ENCODE measurements at regions not wholly inside any gene's neighbourhood (a gene's known extent, or its start where the extent isn't known, plus 50 kb on each side); places are given as distances from the start of the nearest gene placed in this dataset.

DNA sequence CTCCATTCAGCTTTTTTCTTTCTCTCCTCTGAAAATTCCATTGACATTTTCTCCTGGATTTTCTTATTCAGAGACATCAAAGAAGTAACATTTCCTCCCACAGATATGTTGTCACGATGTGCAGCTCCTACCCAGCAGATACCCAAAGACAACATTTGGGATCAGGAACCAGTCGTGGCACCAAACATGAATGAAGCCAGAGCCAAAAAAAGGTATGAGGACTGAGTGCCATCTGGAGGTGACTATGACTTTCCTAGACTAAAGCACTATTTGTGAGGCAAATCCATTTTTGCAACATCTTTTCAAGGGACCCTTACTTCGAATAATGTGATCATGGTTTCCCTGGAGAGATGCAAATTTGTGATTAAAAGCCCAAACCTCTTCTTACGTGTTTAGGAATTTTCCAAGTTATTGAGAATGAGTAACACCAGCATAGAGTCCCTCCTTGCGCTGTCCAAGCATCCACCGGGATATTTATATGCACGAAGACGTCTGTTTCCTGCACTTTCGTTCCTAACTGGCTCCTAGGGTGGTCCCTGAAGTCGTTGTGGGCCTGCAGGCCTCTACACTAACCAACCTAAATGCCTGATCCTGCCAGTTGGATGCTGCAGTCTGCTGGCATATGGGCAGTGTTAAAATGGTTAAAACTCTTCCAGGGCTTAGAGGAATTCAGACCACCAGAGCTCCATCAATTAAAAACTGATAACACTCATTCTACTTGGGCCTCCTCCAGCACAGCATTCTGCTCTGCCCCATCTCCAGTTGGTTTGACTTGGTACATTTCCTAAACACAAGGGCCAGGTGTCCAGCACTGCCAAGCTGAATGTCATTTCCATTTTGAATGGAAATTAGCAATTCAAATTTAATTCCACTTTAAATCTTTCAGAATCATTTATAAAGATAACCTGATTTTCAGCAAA lies 256.6 kb downstream of the C6orf118 start:
- ATAC-seq (no peak), DNase-seq (ENCODE audit: low read depth, low spot score) (no peak)
- Histone ChIP-seq H3K79me2 (ENCODE audit: insufficient read depth, low read length) (no peaks in the 10 kb centered on the region), H4K20me1 (ENCODE audit: insufficient read depth) (no peaks in the 10 kb centered on the region), H3K9me2 (ENCODE audit: insufficient read depth) (no peaks in the 10 kb centered on the region), H3K36me3 (ENCODE audit: control insufficient read depth in 1 of 2, insufficient read depth in 2 of 2, low read length in 2 of 2) (no peaks in the 10 kb centered on the region), H3K4me2 (ENCODE audit: low read length) (no peak overlapping the region), H3K4me3 (replicated peaks in 1 of 2; ENCODE audit: low read depth in 1 of 2, low read length in 2 of 2) (no peak overlapping the region), H3K4me1 (ENCODE audit: control insufficient read depth in 1 of 2, insufficient read depth in 2 of 2, low read length in 2 of 2) (no peaks in the 10 kb centered on the region), H3K9ac (ENCODE audit: low read length) (no peak overlapping the region), H3K27ac (ENCODE audit: low read depth, low read length) (no peak overlapping the region), H3K27me3 (ENCODE audit: insufficient read depth, low read length) (no peaks in the 10 kb centered on the region), H3K9me3 (ENCODE audit: control insufficient read depth in 1 of 2, insufficient read depth in 1 of 2, low read depth in 1 of 2, low read length in 2 of 2) (peaks cover 0 to 17% of the 10 kb centered on the region in 2 experiments; a peak in 2 of 4 replicates), H2AFZ (ENCODE audit: low read depth, low read length, poor library complexity, severe bottlenecking) (no peak overlapping the region)
- RAD21 ChIA-PET (ENCODE audit: low non-redundant PET in 1 of 2, low total read pairs in 2 of 2, uncharacterized antibody in 2 of 2, unreplicated experiment in 2 of 2), result no interaction called here
- POLR2A ChIA-PET, result no interaction called here
- no peak for TF ChIP-seq POLR2A (IDR thresholded peaks at IDR 0.05; ENCODE audit: borderline replicate concordance, extremely low read depth, insufficient read depth, insufficient read length)
- TF ChIP-seq, protein P1, sequence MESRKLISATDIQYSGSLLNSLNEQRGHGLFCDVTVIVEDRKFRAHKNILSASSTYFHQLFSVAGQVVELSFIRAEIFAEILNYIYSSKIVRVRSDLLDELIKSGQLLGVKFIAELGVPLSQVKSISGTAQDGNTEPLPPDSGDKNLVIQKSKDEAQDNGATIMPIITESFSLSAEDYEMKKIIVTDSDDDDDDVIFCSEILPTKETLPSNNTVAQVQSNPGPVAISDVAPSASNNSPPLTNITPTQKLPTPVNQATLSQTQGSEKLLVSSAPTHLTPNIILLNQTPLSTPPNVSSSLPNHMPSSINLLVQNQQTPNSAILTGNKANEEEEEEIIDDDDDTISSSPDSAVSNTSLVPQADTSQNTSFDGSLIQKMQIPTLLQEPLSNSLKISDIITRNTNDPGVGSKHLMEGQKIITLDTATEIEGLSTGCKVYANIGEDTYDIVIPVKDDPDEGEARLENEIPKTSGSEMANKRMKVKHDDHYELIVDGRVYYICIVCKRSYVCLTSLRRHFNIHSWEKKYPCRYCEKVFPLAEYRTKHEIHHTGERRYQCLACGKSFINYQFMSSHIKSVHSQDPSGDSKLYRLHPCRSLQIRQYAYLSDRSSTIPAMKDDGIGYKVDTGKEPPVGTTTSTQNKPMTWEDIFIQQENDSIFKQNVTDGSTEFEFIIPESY (IDR thresholded peaks at IDR 0.05; ENCODE audit: extremely low read depth, insufficient replicate concordance, low read length), result no peak
- TF ChIP-seq, protein P2, sequence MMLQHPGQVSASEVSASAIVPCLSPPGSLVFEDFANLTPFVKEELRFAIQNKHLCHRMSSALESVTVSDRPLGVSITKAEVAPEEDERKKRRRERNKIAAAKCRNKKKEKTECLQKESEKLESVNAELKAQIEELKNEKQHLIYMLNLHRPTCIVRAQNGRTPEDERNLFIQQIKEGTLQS (IDR thresholded peaks at IDR 0.05), result no peak
- no peak for TF ChIP-seq ZNF274 (IDR thresholded peaks at IDR 0.05; ENCODE audit: low read depth, low read length)
- TF ChIP-seq, protein P3, sequence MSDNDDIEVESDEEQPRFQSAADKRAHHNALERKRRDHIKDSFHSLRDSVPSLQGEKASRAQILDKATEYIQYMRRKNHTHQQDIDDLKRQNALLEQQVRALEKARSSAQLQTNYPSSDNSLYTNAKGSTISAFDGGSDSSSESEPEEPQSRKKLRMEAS (IDR thresholded peaks at IDR 0.05), result no peak
- TF ChIP-seq EZH2phosphoT487 (IDR thresholded peaks at IDR 0.05; ENCODE audit: borderline replicate concordance), result no peak
- TF ChIP-seq YY1 (IDR thresholded peaks at IDR 0.05; ENCODE audit: extremely low read depth, insufficient replicate concordance, low read depth, low read length), result no peak
- TF ChIP-seq EZH2 (IDR thresholded peaks at IDR 0.05), result no peak
- TF ChIP-seq ELF1 (IDR thresholded peaks at IDR 0.05; ENCODE audit: borderline replicate concordance, low read depth), result no peak
- TF ChIP-seq SP1 (IDR thresholded peaks at IDR 0.05; ENCODE audit: low read depth), result no peak
- BruUV-seq (replicated peaks), result no TSS peak
- intact Hi-C loops (cut with micrococcal nuclease), result no loop called here
- CTCF ChIA-PET, result no interaction called here
